ENCODE measurements at regions not wholly inside any gene's neighbourhood (a gene's known extent, or its start where the extent isn't known, plus 50 kb on each side); places are given as distances from the start of the nearest gene placed in this dataset.

DNA sequence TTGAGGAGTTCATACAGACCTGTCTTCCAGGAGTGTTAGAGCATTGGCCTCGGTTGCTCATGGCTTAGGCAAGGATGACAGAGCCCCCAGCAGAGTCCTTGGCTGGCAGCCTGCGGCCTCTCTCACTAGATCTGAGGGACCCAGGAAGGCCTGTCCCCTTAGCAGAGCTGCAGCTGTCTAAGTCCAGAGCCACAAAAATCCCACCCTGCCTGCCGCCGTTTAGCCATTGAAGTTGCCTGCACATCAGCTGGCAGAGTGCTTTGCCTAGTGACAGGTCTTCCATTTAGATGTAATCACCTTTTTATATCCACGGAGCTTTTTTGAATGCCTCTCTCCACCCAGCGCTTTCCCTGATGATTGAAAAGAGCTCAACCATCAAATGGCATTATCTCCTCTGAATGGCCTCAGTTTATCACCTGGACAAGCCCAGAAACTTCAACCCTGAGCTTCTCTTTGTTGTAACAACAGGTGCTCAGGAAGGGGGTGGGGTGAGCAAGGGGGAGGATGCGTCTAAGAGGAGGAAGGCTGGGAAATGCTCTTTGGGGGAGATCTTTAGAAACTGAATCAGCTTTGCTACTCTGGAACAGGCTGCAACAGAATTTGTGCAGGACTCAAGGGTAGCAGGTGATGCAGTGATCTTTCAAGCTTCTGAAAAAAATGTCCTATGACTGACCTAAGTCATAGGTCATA, 71.9 kb downstream of the TNP1 start:
- H3K9me3 Mint-ChIP-seq (ENCODE audit: unreplicated experiment): no peaks in the 10 kb centered on the region
- H3K36me3 ChIP-seq (ENCODE audit: control insufficient read depth, insufficient read depth, low read length): no peaks in the 10 kb centered on the region
- BruUV-seq (replicated peaks): no TSS peak
- H3K27me3 ChIP-seq (replicated peaks; ENCODE audit: control insufficient read depth, insufficient read depth, low read length): no peaks in the 10 kb centered on the region
- no peaks in the 10 kb centered on the region for H3K4me1 ChIP-seq
- no peak overlapping the region for H3K4me3 Mint-ChIP-seq (ENCODE audit: unreplicated experiment)
- H3K9me3 ChIP-seq: no peaks in the 10 kb centered on the region
- H3K36me3 Mint-ChIP-seq (ENCODE audit: insufficient read depth, unreplicated experiment): no peaks in the 10 kb centered on the region
- TF ChIP-seq CTCF (IDR thresholded peaks at IDR 0.05; ENCODE audit: insufficient read depth in 1 of 2, low read depth in 1 of 2, low read length in 1 of 2, severe bottlenecking in 1 of 2, unreplicated experiment in 1 of 2): no peak
- CTCF ChIA-PET: interaction anchor here (0.6 kb wide), 1 partner anchor 472 kb away, joined by 11 read pairs; no protein-coding TSS in a partner anchor
- no peak overlapping the region for H3K27ac Mint-ChIP-seq (ENCODE audit: unreplicated experiment)
- H3K27me3 Mint-ChIP-seq (ENCODE audit: insufficient read depth, unreplicated experiment): no peaks in the 10 kb centered on the region
- DNase-seq: no peak
- no peaks in the 10 kb centered on the region for H3K4me1 Mint-ChIP-seq (ENCODE audit: low read depth, unreplicated experiment)
- intact Hi-C loops (cut with micrococcal nuclease; ENCODE audit: unreplicated experiment): no loop called here
- POLR2A ChIA-PET: no interaction called here
- no peak overlapping the region for H3K4me3 ChIP-seq (ENCODE audit: low read depth, low read length)

GRCh38 chr2:216786676-216787075, 73.2 kb downstream of the TNP1 start:
- H3K4me3 ChIP-seq (ENCODE audit: low read depth, low read length): no peak overlapping the region
- no peaks in the 10 kb centered on the region for H3K4me1 ChIP-seq
- no peaks in the 10 kb centered on the region for H3K9me3 ChIP-seq
- no TSS peak for BruUV-seq (replicated peaks)
- no peaks in the 10 kb centered on the region for H3K36me3 Mint-ChIP-seq (ENCODE audit: insufficient read depth, unreplicated experiment)
- ChIA-PET CTCF (interaction anchor here (0.6 kb wide), 1 partner anchor 551 kb away, joined by 3 read pairs; no protein-coding TSS in a partner anchor), POLR2A (no interaction called here)
- H3K27me3 ChIP-seq (replicated peaks; ENCODE audit: control insufficient read depth, insufficient read depth, low read length): no peaks in the 10 kb centered on the region
- no peaks in the 10 kb centered on the region for H3K4me1 Mint-ChIP-seq (ENCODE audit: low read depth, unreplicated experiment)
- no peaks in the 10 kb centered on the region for H3K9me3 Mint-ChIP-seq (ENCODE audit: unreplicated experiment)
- no peaks in the 10 kb centered on the region for H3K36me3 ChIP-seq (ENCODE audit: control insufficient read depth, insufficient read depth, low read length)
- H3K27ac Mint-ChIP-seq (ENCODE audit: unreplicated experiment): no peak overlapping the region
- no peak overlapping the region for H3K4me3 Mint-ChIP-seq (ENCODE audit: unreplicated experiment)
- no peaks in the 10 kb centered on the region for H3K27me3 Mint-ChIP-seq (ENCODE audit: insufficient read depth, unreplicated experiment)
- TF ChIP-seq CTCF (IDR thresholded peaks at IDR 0.05; ENCODE audit: insufficient read depth in 1 of 2, low read depth in 1 of 2, low read length in 1 of 2, severe bottlenecking in 1 of 2, unreplicated experiment in 1 of 2): no peak
- intact Hi-C loops (cut with micrococcal nuclease; ENCODE audit: unreplicated experiment): no loop called here
- no peak for DNase-seq

- Histone ChIP-seq H3K9me3 (no peaks in the 10 kb centered on the region), H3K4me3 (ENCODE audit: low read depth, low read length) (no peak overlapping the region), H3K36me3 (ENCODE audit: control insufficient read depth, insufficient read depth, low read length) (no peaks in the 10 kb centered on the region), H3K4me1 (0 out of 2 replicates have a peak, but pooled peaks cover 2% of the 10 kb centered on the region), H3K27me3 (replicated peaks; ENCODE audit: control insufficient read depth, insufficient read depth, low read length) (no peaks in the 10 kb centered on the region)
- H3K36me3 Mint-ChIP-seq (ENCODE audit: insufficient read depth, unreplicated experiment): no peaks in the 10 kb centered on the region
- H3K27ac Mint-ChIP-seq (ENCODE audit: unreplicated experiment): no peak overlapping the region
- BruUV-seq (replicated peaks): no TSS peak
- POLR2A ChIA-PET: no interaction called here
- H3K4me3 Mint-ChIP-seq (ENCODE audit: unreplicated experiment): no peak overlapping the region
- CTCF ChIA-PET: no interaction called here
- no peak for DNase-seq
- intact Hi-C loops (cut with micrococcal nuclease; ENCODE audit: unreplicated experiment): no loop called here
- no peaks in the 10 kb centered on the region for H3K4me1 Mint-ChIP-seq (ENCODE audit: low read depth, unreplicated experiment)
- TF ChIP-seq CTCF (IDR thresholded peaks at IDR 0.05; ENCODE audit: insufficient read depth in 1 of 2, low read depth in 1 of 2, low read length in 1 of 2, severe bottlenecking in 1 of 2, unreplicated experiment in 1 of 2): no peak
- no peaks in the 10 kb centered on the region for H3K9me3 Mint-ChIP-seq (ENCODE audit: unreplicated experiment)
- H3K27me3 Mint-ChIP-seq (ENCODE audit: insufficient read depth, unreplicated experiment): no peaks in the 10 kb centered on the region
Observed at GRCh38 chr2:216784456-216784855, 75.4 kb downstream of the TNP1 start.
